PC-9 (cell line): ENCODE measurements at regions not wholly inside any gene's neighbourhood (a gene's known extent, or its start where the extent isn't known, plus 50 kb on each side); places are given as distances from the start of the nearest gene placed in this dataset.

Experiments
- CTCF ChIP-seq: fragments of 200-600 bp; sonication (generic); conservative IDR thresholded peaks from 2 replicates; pipeline ENCODE4 v1.6.1; 2017; ENCODE audit warnings: mixed run types, antibody characterized with exemption, mild to moderate bottlenecking, moderate library complexity
- EZH2 ChIP-seq: fragments of 200-600 bp; sonication (generic); IDR thresholded peaks from 2 replicates; pipeline ENCODE4 v1.8.0; 2017; ENCODE audit warnings: antibody characterized with exemption, low read depth

- TF ChIP-seq CTCF (no peak), EZH2 (no peak)
Measured at GRCh38 chr13:67791047-67791446, 560.9 kb upstream of the PCDH9 start.
